HCT116 (cell line): ENCODE measurements at regions not wholly inside any gene's neighbourhood (a gene's known extent, or its start where the extent isn't known, plus 50 kb on each side); places are given as distances from the start of the nearest gene placed in this dataset.

Experiments
- ATAC-seq: fragments of 200-7000 bp; cut with Tn5 transposase; 2 replicates; pipeline ENCODE4 v1.9.1; 2020; ENCODE audit warnings: mild to moderate bottlenecking, moderate library complexity
- BruUV-seq: library from RNA; stranded (reverse); fragments of 400-500 nt; replicated peaks from 2 replicates; lab custom pipeline; 2021; lab: Mats Ljungman, UMichigan
- CTCF ChIA-PET: fragments of 300-600 bp; sonication (Branson Sonifier 250); formaldehyde crosslinking; loops from one replicate; lab custom pipeline; 2021; ENCODE audit warnings: antibody characterized with exemption; lab: Charles Lee
- POLR2A ChIA-PET: fragments of 300-600, 350-600 bp; sonication (Branson Sonifier 250); formaldehyde crosslinking; loops from one replicate; lab custom pipeline; 2021; ENCODE audit warnings: antibody characterized with exemption; lab: Charles Lee
- RAD21 ChIA-PET, 2 experiments: fragments of 300-600 bp; sonication (Branson Sonifier 250); formaldehyde crosslinking; loops; one replicate each; lab custom pipeline; 2023; ENCODE audit warnings: low total read pairs in 2 of 2; ENCODE audit not compliant: uncharacterized antibody in 2 of 2, unreplicated experiment in 2 of 2, low non-redundant PET in 1 of 2; lab: Charles Lee
- DNase-seq: peaks from one replicate; pipeline ENCODE4 v3.0.0-alpha.2; 2010; ENCODE audit warnings: low read depth, low spot score
- H2AFZ ChIP-seq: fragments of 200-600 bp; shearing (Covaris generic), sonication (generic); 2 replicates; pipeline ENCODE4 v1.6.1; 2017; ENCODE audit warnings: low read depth, mixed run types, mixed read lengths, antibody characterized with exemption, low read length; ENCODE audit not compliant: poor library complexity, severe bottlenecking
- H3K27ac ChIP-seq: 2 replicates; pipeline ENCODE4 v1.5.1; 2012; ENCODE audit warnings: low read depth, low read length
- H3K27me3 ChIP-seq: fragments of 200-600 bp; sonication (generic); 2 replicates; pipeline ENCODE4 v1.6.1; 2016; ENCODE audit warnings: mixed run types, low read length, mixed read lengths; ENCODE audit not compliant: insufficient read depth
- H3K36me3 ChIP-seq, 2 experiments: fragments of 200-500 bp in 1 of 2; fragments of 200-600 bp in 1 of 2; sonication (Bioruptor generic) in 1 of 2; sonication (generic) in 1 of 2; 2 replicates each; pipeline versions ENCODE4 v1.5.1 to v1.6.1; 2014 to 2016; ENCODE audit warnings: low read length in 2 of 2, inconsistent platforms in 1 of 2, mixed read lengths in 1 of 2, mixed run types in 1 of 2; ENCODE audit not compliant: insufficient read depth in 2 of 2, control insufficient read depth in 1 of 2
- H3K4me1 ChIP-seq, 2 experiments: fragments of 200-600 bp in 1 of 2; sonication (generic) in 1 of 2; 2 replicates each; pipeline versions ENCODE4 v1.5.1 to v1.6.1; 2012 to 2017; ENCODE audit warnings: low read length in 2 of 2, inconsistent platforms in 1 of 2, mild to moderate bottlenecking in 1 of 2, mixed read lengths in 1 of 2, mixed run types in 1 of 2, moderate library complexity in 1 of 2; ENCODE audit not compliant: insufficient read depth in 2 of 2, control insufficient read depth in 1 of 2
- H3K4me2 ChIP-seq: fragments of 200-600 bp; sonication (generic); 2 replicates; pipeline ENCODE4 v1.6.1; 2017; ENCODE audit warnings: mixed run types, low read length, mixed read lengths
- H3K4me3 ChIP-seq, 2 experiments: fragments of 200-600 bp in 1 of 2; sonication (generic) in 1 of 2; replicated peaks in 1 of 2; 2 replicates each; pipeline ENCODE4 v1.5.1; 2011 to 2016; ENCODE audit warnings: low read length in 2 of 2, control low read depth in 1 of 2, low read depth in 1 of 2, mild to moderate bottlenecking in 1 of 2, mixed read lengths in 1 of 2, mixed run types in 1 of 2
- H3K79me2 ChIP-seq: fragments of 200-600 bp; sonication (generic); 2 replicates; pipeline ENCODE4 v1.6.1; 2017; ENCODE audit warnings: mild to moderate bottlenecking, mixed run types, low read length, moderate library complexity, mixed read lengths; ENCODE audit not compliant: insufficient read depth
- H3K9ac ChIP-seq: fragments of 200-600 bp; sonication (generic); 2 replicates; pipeline ENCODE4 v1.6.1; 2016; ENCODE audit warnings: low read length, mixed read lengths
- H3K9me2 ChIP-seq: fragments of 200-600 bp; sonication (generic), shearing (Covaris generic); 2 replicates; pipeline ENCODE4 v1.6.1; 2017; ENCODE audit warnings: mixed run types, mild to moderate bottlenecking, moderate library complexity; ENCODE audit not compliant: insufficient read depth
- H3K9me3 ChIP-seq, 2 experiments: fragments of 200-500 bp in 1 of 2; fragments of 200-600 bp in 1 of 2; sonication (Bioruptor generic) in 1 of 2; sonication (generic) in 1 of 2; 2 replicates each; pipeline ENCODE4 v1.6.1; 2014 to 2017; ENCODE audit warnings: low read length in 2 of 2, mixed read lengths in 2 of 2, inconsistent platforms in 1 of 2, low read depth in 1 of 2, mild to moderate bottlenecking in 1 of 2, mixed run types in 1 of 2, moderate library complexity in 1 of 2; ENCODE audit not compliant: control insufficient read depth in 1 of 2, insufficient read depth in 1 of 2
- H4K20me1 ChIP-seq: fragments of 200-600 bp; sonication (generic), shearing (Covaris generic); 2 replicates; pipeline ENCODE4 v1.6.1; 2017; ENCODE audit warnings: mixed run types, mild to moderate bottlenecking, moderate library complexity; ENCODE audit not compliant: insufficient read depth
- CBX3 ChIP-seq: IDR thresholded peaks from 2 replicates; pipeline ENCODE4 v1.6.1; 2012; ENCODE audit warnings: low read depth
- EGR1 ChIP-seq: IDR thresholded peaks from 2 replicates; pipeline ENCODE4 v1.6.1; 2012; ENCODE audit warnings: low read depth
- EZH2phosphoT487 ChIP-seq: fragments of 200-600 bp; IDR thresholded peaks from 2 replicates; pipeline ENCODE4 v1.6.1; 2018; ENCODE audit warnings: antibody characterized with exemption, borderline replicate concordance
- JUND ChIP-seq: IDR thresholded peaks from 2 replicates; pipeline ENCODE4 v1.6.1; 2012
- POLR2A ChIP-seq: IDR thresholded peaks from 2 replicates; pipeline ENCODE4 v1.7.0; 2011; ENCODE audit warnings: borderline replicate concordance; ENCODE audit not compliant: insufficient read depth, insufficient read length; ENCODE audit errors: extremely low read depth
- SIN3A ChIP-seq: IDR thresholded peaks from 2 replicates; pipeline ENCODE4 v1.6.1; 2012; ENCODE audit warnings: low read depth
- SP1 ChIP-seq: IDR thresholded peaks from 2 replicates; pipeline ENCODE4 v1.6.1; 2012; ENCODE audit warnings: low read depth
- intact Hi-C: fragments of 100-400 bp; cut with micrococcal nuclease; formaldehyde crosslinking; loops from 2 replicates; pipeline ENCODE4 v1.10.0; 2022
- TF ChIP-seq, protein P1 (sequence below): IDR thresholded peaks from 2 replicates; pipeline ENCODE4 v1.6.1; 2012
- TF ChIP-seq, protein P2 (sequence below): IDR thresholded peaks from 2 replicates; pipeline ENCODE4 v1.6.1; 2011; ENCODE audit warnings: mild to moderate bottlenecking, low read length, moderate library complexity; ENCODE audit not compliant: insufficient replicate concordance; ENCODE audit errors: extremely low read depth

DNA sequence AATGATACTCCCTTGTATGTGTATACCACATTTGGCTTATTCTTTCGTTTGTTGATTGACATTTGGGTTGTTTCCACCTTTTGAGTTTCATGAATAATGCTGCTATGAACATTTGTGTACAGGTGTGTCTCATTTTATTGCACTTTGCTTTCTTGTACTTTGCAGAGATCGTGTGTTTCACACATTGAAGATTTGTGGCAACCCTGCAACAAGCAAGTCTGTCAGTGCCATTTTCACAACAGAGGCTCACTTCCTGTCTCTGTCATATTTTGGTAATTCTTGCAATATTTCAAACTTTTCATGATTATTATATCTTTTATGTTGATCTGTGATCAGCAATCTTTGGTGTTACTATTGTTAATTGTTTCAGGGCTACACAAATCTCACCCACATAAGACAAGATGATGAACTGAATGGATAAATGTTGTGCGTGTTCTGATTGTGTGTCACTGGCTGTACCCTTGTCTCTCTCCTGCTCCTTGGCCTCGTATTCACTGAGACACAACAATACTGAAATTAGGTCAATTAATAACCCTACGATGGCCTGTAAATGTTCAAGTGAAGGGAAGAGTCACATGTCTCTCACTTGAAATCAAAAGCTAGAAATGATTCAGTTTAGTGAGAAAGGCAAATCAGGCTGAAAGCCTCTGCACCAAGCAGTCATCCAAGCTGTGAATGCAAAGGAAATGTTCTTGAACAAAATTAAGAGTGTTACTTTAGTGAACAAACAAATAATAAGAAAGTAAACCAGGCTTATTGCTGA, 133.6 kb upstream of the JCAD start:
- RAD21 ChIA-PET, result no interaction called here
- Histone ChIP-seq H3K9ac (no peak overlapping the region), H3K4me1 (no peaks in the 10 kb centered on the region), H3K36me3 (no peaks in the 10 kb centered on the region), H3K27me3 (no peaks in the 10 kb centered on the region), H2AFZ (no peak overlapping the region), H3K79me2 (no peaks in the 10 kb centered on the region), H3K4me2 (no peak overlapping the region), H3K9me3 (no peaks in the 10 kb centered on the region; a peak in 1 of 4 replicates), H4K20me1 (no peaks in the 10 kb centered on the region), H3K9me2 (no peaks in the 10 kb centered on the region)
- no peak for DNase-seq
- ATAC-seq, result no peak
- CTCF ChIA-PET, result no interaction called here
- no TSS peak for BruUV-seq
- intact Hi-C loops, result no loop called here
- POLR2A ChIA-PET, result interaction anchor here (0.6 kb wide), 1 partner anchor 26 kb away, joined by 3 read pairs; no protein-coding TSS in a partner anchor
- TF ChIP-seq EZH2phosphoT487 (no peak), SP1 (no peak), SIN3A (no peak), CBX3 (no peak), JUND (no peak), POLR2A (no peak), EGR1 (no peak)
- TF ChIP-seq, protein P1, sequence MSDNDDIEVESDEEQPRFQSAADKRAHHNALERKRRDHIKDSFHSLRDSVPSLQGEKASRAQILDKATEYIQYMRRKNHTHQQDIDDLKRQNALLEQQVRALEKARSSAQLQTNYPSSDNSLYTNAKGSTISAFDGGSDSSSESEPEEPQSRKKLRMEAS, result no peak
- TF ChIP-seq, protein P2, sequence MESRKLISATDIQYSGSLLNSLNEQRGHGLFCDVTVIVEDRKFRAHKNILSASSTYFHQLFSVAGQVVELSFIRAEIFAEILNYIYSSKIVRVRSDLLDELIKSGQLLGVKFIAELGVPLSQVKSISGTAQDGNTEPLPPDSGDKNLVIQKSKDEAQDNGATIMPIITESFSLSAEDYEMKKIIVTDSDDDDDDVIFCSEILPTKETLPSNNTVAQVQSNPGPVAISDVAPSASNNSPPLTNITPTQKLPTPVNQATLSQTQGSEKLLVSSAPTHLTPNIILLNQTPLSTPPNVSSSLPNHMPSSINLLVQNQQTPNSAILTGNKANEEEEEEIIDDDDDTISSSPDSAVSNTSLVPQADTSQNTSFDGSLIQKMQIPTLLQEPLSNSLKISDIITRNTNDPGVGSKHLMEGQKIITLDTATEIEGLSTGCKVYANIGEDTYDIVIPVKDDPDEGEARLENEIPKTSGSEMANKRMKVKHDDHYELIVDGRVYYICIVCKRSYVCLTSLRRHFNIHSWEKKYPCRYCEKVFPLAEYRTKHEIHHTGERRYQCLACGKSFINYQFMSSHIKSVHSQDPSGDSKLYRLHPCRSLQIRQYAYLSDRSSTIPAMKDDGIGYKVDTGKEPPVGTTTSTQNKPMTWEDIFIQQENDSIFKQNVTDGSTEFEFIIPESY, result no peak
- TF ChIP-seq, all 23 proteins: peak for 0
- H3K27ac ChIP-seq, result no peak overlapping the region
- no peak overlapping the region for H3K4me3 ChIP-seq
